ENCODE measurements at regions not wholly inside any gene's neighbourhood (a gene's known extent, or its start where the extent isn't known, plus 50 kb on each side); places are given as distances from the start of the nearest gene placed in this dataset.
"Not testable (repeated sequence)": the region's sequence is repeated elsewhere in the genome, so short reads cannot be mapped to it uniquely, and the experiment has no call there.

DNA sequence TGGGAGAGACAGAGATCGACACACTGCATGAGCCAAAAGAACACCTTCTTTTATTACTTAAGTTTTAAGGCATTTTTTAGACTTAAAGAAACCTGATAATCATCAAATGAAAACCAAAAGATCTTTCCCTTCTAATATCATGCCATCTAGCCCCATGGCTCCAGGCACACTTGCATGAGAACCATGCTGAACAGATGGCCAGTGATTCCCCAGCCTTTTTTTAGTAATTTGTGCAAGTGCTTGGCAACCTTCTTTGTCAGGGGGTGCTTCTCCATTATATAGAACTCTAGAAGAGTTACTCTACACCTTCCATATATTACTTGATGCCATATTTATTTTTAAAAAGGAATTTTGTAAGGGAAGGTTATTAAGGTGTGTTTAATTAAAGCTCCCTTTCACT, 182.2 kb upstream of the TEX13C start:
- ChIA-PET CTCF (no interaction called here), POLR2A (no interaction called here)
- ATAC-seq = no peak
- Mint-ChIP-seq H3K27ac (no peak overlapping the region), H3K27me3 (no peaks in the 10 kb centered on the region), H3K4me1 (ENCODE audit: low read depth) (no peaks in the 10 kb centered on the region), H3K4me3 (no peak overlapping the region), H3K36me3 (ENCODE audit: low read depth) (no peaks in the 10 kb centered on the region), H3K9me3 (peaks cover 2% of the 10 kb centered on the region)
- no peak for TF ChIP-seq CTCF (IDR thresholded peaks at IDR 0.05)
- DNase-seq = no peak
- intact Hi-C loops (cut with micrococcal nuclease) = no loop called here

- no peaks in the 10 kb centered on the region for H3K36me3 Mint-ChIP-seq (ENCODE audit: low read depth)
- no peak for DNase-seq
- H3K9me3 Mint-ChIP-seq = no peaks in the 10 kb centered on the region
- no peaks in the 10 kb centered on the region for H3K4me1 Mint-ChIP-seq (ENCODE audit: low read depth)
- intact Hi-C loops (cut with micrococcal nuclease) = no loop called here
- no peak overlapping the region for H3K27ac Mint-ChIP-seq
- no peak for TF ChIP-seq CTCF (IDR thresholded peaks at IDR 0.05)
- ChIA-PET POLR2A (no interaction called here), CTCF (no interaction called here)
- no peak for ATAC-seq
- no peaks in the 10 kb centered on the region for H3K27me3 Mint-ChIP-seq
- no peak overlapping the region for H3K4me3 Mint-ChIP-seq
Measured at GRCh38 chrX:125150231-125150630, 169.4 kb upstream of the TEX13C start.

- Mint-ChIP-seq H3K36me3 (ENCODE audit: low read depth) (no peaks in the 10 kb centered on the region), H3K4me1 (ENCODE audit: low read depth) (no peaks in the 10 kb centered on the region), H3K4me3 (no peak overlapping the region), H3K27me3 (no peaks in the 10 kb centered on the region), H3K27ac (no peak overlapping the region), H3K9me3 (no peaks in the 10 kb centered on the region)
- ChIA-PET POLR2A (no interaction called here), CTCF (no interaction called here)
- intact Hi-C loops (cut with micrococcal nuclease) = no loop called here
- no peak for DNase-seq
- ATAC-seq = no peak
- TF ChIP-seq CTCF (IDR thresholded peaks at IDR 0.05) = no peak
Measured at GRCh38 chrX:125151146-125151545, 168.5 kb upstream of the TEX13C start.

GRCh38 chrX:125152011-125152410, 167.7 kb upstream of the TEX13C start:
- ChIA-PET POLR2A (no interaction called here), CTCF (interaction anchor here (0.7 kb wide), 1 partner anchor 537 kb away, joined by 3 read pairs; no protein-coding TSS in a partner anchor)
- Mint-ChIP-seq H3K4me3 (no peak overlapping the region), H3K4me1 (ENCODE audit: low read depth) (no peaks in the 10 kb centered on the region), H3K27ac (no peak overlapping the region), H3K36me3 (ENCODE audit: low read depth) (no peaks in the 10 kb centered on the region), H3K9me3 (no peaks in the 10 kb centered on the region), H3K27me3 (no peaks in the 10 kb centered on the region)
- no peak for ATAC-seq
- no peak for TF ChIP-seq CTCF (IDR thresholded peaks at IDR 0.05)
- DNase-seq = no peak
- intact Hi-C loops (cut with micrococcal nuclease) = no loop called here

DNA sequence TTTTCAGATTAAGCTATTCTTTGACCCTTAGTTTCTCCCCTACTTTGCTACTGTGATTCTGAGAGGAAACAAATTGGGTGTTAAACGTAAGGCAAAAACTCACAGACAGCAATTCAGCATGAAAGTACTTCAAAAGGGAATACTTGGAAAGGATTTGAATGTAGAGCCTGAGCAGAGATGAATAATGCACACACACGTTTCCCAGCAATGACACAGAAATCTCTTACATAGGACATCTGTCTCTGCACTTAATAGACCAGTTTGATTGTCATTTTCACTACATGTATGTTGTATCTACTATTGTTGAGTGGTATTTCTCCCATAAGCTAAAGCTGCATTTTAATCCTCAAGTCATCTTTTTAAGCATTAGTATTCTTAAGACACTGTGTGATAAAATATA, 166.1 kb upstream of the TEX13C start:
- intact Hi-C loops (cut with micrococcal nuclease) = no loop called here
- no peak for TF ChIP-seq CTCF (IDR thresholded peaks at IDR 0.05)
- ChIA-PET CTCF (interaction anchor here (1.6 kb wide), 1 partner anchor 22 kb away, joined by 3 read pairs; no protein-coding TSS in a partner anchor), POLR2A (no interaction called here)
- H3K27me3 Mint-ChIP-seq = no peaks in the 10 kb centered on the region
- no peak for ATAC-seq
- H3K27ac Mint-ChIP-seq = no peak overlapping the region
- no peaks in the 10 kb centered on the region for H3K9me3 Mint-ChIP-seq
- H3K4me1 Mint-ChIP-seq (ENCODE audit: low read depth) = no peaks in the 10 kb centered on the region
- no peak overlapping the region for H3K4me3 Mint-ChIP-seq
- no peak for DNase-seq
- H3K36me3 Mint-ChIP-seq (ENCODE audit: low read depth) = no peaks in the 10 kb centered on the region

DNA sequence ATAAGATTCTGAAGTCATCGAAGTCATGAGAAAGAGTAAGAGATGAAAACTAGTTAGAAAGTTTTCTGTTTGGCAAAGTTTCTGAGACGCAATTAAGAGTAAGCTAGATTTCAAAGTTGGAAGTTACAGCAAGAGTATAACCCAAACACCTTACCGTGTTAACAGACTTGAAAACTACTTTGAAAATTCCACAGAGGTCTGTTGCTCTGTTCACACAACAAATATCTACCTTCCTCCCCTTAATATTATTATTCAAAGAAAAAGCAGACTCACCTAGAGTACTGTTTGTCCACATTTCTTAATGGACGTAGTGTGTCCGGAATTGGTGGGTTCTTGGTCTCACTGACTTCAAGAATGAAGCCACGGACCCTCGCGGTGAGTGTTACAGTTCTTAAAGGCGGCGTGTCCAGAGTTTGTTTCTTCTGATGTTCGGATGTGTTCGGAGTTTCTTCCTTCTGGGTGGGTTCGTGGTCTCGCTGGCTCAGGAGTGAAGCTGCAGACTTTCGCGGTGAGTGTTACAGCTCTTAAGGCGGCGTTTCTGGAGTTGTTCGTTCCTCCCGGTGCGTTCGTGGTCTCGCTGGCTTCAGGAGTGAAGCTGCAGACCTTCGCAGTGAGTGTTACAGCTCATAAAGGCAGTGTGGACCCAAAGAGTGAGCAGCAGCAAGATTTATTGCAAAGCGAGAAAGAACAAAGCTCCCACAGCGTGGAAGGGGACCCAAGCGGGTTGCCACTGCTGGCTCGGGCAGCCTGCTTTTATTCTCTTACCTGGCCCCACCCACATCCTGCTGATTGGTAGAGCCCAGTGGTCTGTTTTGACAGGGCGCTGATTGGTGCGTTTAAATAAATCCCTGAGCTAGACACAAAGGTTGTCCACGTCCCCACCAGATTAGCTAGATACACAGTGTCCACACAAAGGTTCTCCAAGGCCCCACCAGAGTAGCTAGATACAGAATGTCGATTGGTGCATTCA, 165.1 kb upstream of the TEX13C start:
- DNase-seq; POLR2A ChIA-PET; H3K9me3 Mint-ChIP-seq; H3K4me1 Mint-ChIP-seq (ENCODE audit: low read depth); H3K4me3 Mint-ChIP-seq; H3K27ac Mint-ChIP-seq; intact Hi-C loops (cut with micrococcal nuclease); ATAC-seq; H3K27me3 Mint-ChIP-seq; H3K36me3 Mint-ChIP-seq (ENCODE audit: low read depth): not testable (repeated sequence)
- CTCF ChIA-PET = interaction anchor here (1.6 kb wide), 1 partner anchor 23 kb away, joined by 3 read pairs; no protein-coding TSS in a partner anchor

GRCh38 chrX:125155296-125156033, 164.2 kb upstream of the TEX13C start:
- H3K27ac Mint-ChIP-seq; ATAC-seq; H3K9me3 Mint-ChIP-seq; intact Hi-C loops (cut with micrococcal nuclease); H3K4me1 Mint-ChIP-seq (ENCODE audit: low read depth); H3K27me3 Mint-ChIP-seq; DNase-seq; CTCF ChIA-PET; H3K4me3 Mint-ChIP-seq; POLR2A ChIA-PET; H3K36me3 Mint-ChIP-seq (ENCODE audit: low read depth): not testable (repeated sequence)
